ENCODE measurements at regions not wholly inside any gene's neighbourhood (a gene's known extent, or its start where the extent isn't known, plus 50 kb on each side); places are given as distances from the start of the nearest gene placed in this dataset.

GRCh38 chr5:53160895-53161294 is 51.3 kb upstream of the MOCS2 start:
- H3K4me3 Mint-ChIP-seq, result no peak overlapping the region

GRCh38 chr5:53161876-53162275 is 52.3 kb upstream of the MOCS2 start:
- Mint-ChIP-seq H3K36me3 (ENCODE audit: low read depth) (no peaks in the 10 kb centered on the region), H3K4me3 (no peak overlapping the region), H3K9me3 (no peaks in the 10 kb centered on the region), H3K27ac (no peak overlapping the region), H3K27me3 (peaks cover 8% of the 10 kb centered on the region), H3K4me1 (ENCODE audit: low read depth) (no peaks in the 10 kb centered on the region)
- intact Hi-C loops (cut with micrococcal nuclease), result no loop called here
- ChIA-PET POLR2A (no interaction called here), CTCF (no interaction called here)
- DNase-seq (no peak), ATAC-seq (no peak)
- TF ChIP-seq CTCF (IDR thresholded peaks at IDR 0.05), result no peak

More at GRCh38 chr5:53160895-53161294, 51.3 kb upstream of the MOCS2 start:
- ATAC-seq, result no peak
- Mint-ChIP-seq H3K27me3 (peaks cover 11% of the 10 kb centered on the region), H3K4me1 (ENCODE audit: low read depth) (no peaks in the 10 kb centered on the region), H3K9me3 (no peaks in the 10 kb centered on the region), H3K27ac (no peak overlapping the region), H3K36me3 (ENCODE audit: low read depth) (no peaks in the 10 kb centered on the region)
- no peak for TF ChIP-seq CTCF (IDR thresholded peaks at IDR 0.05)
- intact Hi-C loops (cut with micrococcal nuclease), result no loop called here
- ChIA-PET CTCF (no interaction called here), POLR2A (no interaction called here)
- DNase-seq, result no peak

GRCh38 chr5:53164478-53165165 is 55.1 kb upstream of the MOCS2 start:
- no peaks in the 10 kb centered on the region for H3K9me3 Mint-ChIP-seq
- peaks cover 5% of the 10 kb centered on the region for H3K27me3 Mint-ChIP-seq
- no peaks in the 10 kb centered on the region for H3K4me1 Mint-ChIP-seq (ENCODE audit: low read depth)
- ATAC-seq (no peak), DNase-seq (no peak)
- H3K36me3 Mint-ChIP-seq (ENCODE audit: low read depth), result no peaks in the 10 kb centered on the region
- ChIA-PET POLR2A (no interaction called here), CTCF (no interaction called here)
- TF ChIP-seq CTCF (IDR thresholded peaks at IDR 0.05), result no peak
- H3K27ac Mint-ChIP-seq, result no peak overlapping the region
- no peak overlapping the region for H3K4me3 Mint-ChIP-seq
- intact Hi-C loops (cut with micrococcal nuclease), result no loop called here

GRCh38 chr5:53165431-53166182 is 56.0 kb upstream of the MOCS2 start:
- CTCF ChIA-PET, result interaction anchor here (1.1 to 1.2 kb wide), 2 partner anchors 43 to 1063 kb away, joined by 3 read pairs; no protein-coding TSS in a partner anchor

More at GRCh38 chr5:53165431-53166182, 56.0 kb upstream of the MOCS2 start:
- H3K9me3 Mint-ChIP-seq, result no peaks in the 10 kb centered on the region
- POLR2A ChIA-PET, result no interaction called here
- ATAC-seq (no peak), DNase-seq (no peak)
- H3K4me1 Mint-ChIP-seq (ENCODE audit: low read depth), result no peaks in the 10 kb centered on the region
- H3K27me3 Mint-ChIP-seq, result peaks cover 5% of the 10 kb centered on the region
- no peak overlapping the region for H3K27ac Mint-ChIP-seq
- TF ChIP-seq CTCF (IDR thresholded peaks at IDR 0.05), result no peak
- H3K4me3 Mint-ChIP-seq, result no peak overlapping the region
- no peaks in the 10 kb centered on the region for H3K36me3 Mint-ChIP-seq (ENCODE audit: low read depth)
- intact Hi-C loops (cut with micrococcal nuclease), result no loop called here

Data from activated CD8-positive, alpha-beta T cell treated with anti-CD3 and anti-CD28 coated beads for 36 hours (primary cell).